ENCODE measurements at regions not wholly inside any gene's neighbourhood (a gene's known extent, or its start where the extent isn't known, plus 50 kb on each side); places are given as distances from the start of the nearest gene placed in this dataset.
A peak's percentile ranks its signal among the peaks of the same experiment; 100 is the strongest.
"Not testable (repeated sequence)": the region's sequence is repeated elsewhere in the genome, so short reads cannot be mapped to it uniquely, and the experiment has no call there.

GRCh38 chr15:39255760-39256159 is 325.1 kb upstream of the THBS1 start:
- Mint-ChIP-seq H3K4me3 (no peak overlapping the region), H3K27me3 (ENCODE audit: low read depth) (peaks cover 21% of the 10 kb centered on the region), H3K4me1 (ENCODE audit: low read depth) (no peaks in the 10 kb centered on the region), H3K36me3 (ENCODE audit: insufficient read depth) (no peaks in the 10 kb centered on the region), H3K9me3 (no peaks in the 10 kb centered on the region)
- no peak for ATAC-seq
- DNase-seq = no peak

- H3K9me3 Mint-ChIP-seq = no peaks in the 10 kb centered on the region
- H3K27me3 Mint-ChIP-seq (ENCODE audit: low read depth) = peaks cover 23% of the 10 kb centered on the region
- no peak overlapping the region for H3K4me3 Mint-ChIP-seq
- no peaks in the 10 kb centered on the region for H3K36me3 Mint-ChIP-seq (ENCODE audit: insufficient read depth)
- no peak for DNase-seq
- H3K4me1 Mint-ChIP-seq (ENCODE audit: low read depth) = peaks cover 13% of the 10 kb centered on the region
- ATAC-seq = no peak
Measured at GRCh38 chr15:39260391-39260790, 320.5 kb upstream of the THBS1 start.

GRCh38 chr15:39260791-39261190 is 320.1 kb upstream of the THBS1 start:
- Mint-ChIP-seq H3K4me3 (no peak overlapping the region), H3K4me1 (ENCODE audit: low read depth) (peaks cover 13% of the 10 kb centered on the region), H3K36me3 (ENCODE audit: insufficient read depth) (no peaks in the 10 kb centered on the region), H3K27me3 (ENCODE audit: low read depth) (peaks cover 19% of the 10 kb centered on the region), H3K9me3 (no peaks in the 10 kb centered on the region)
- no peak for DNase-seq
- no peak for ATAC-seq

GRCh38 chr15:39261397-39262183 is 319.3 kb upstream of the THBS1 start:
- DNase-seq, H3K4me3 Mint-ChIP-seq: not testable (repeated sequence)
- H3K4me1 Mint-ChIP-seq (ENCODE audit: low read depth) = peaks cover 13% of the 10 kb centered on the region

GRCh38 chr15:39262995-39263772 is 317.7 kb upstream of the THBS1 start:
- H3K4me1 Mint-ChIP-seq (ENCODE audit: low read depth) = peaks cover 13% of the 10 kb centered on the region
- not testable (repeated sequence) for H3K27me3 Mint-ChIP-seq (ENCODE audit: low read depth); H3K36me3 Mint-ChIP-seq (ENCODE audit: insufficient read depth); H3K9me3 Mint-ChIP-seq; H3K4me3 Mint-ChIP-seq; ATAC-seq; DNase-seq

More at GRCh38 chr15:39261397-39262183, 319.3 kb upstream of the THBS1 start:
- not testable (repeated sequence) for H3K9me3 Mint-ChIP-seq; ATAC-seq; H3K36me3 Mint-ChIP-seq (ENCODE audit: insufficient read depth)
- H3K27me3 Mint-ChIP-seq (ENCODE audit: low read depth) = peaks cover 16% of the 10 kb centered on the region

GRCh38 chr15:39265261-39265660 is 315.6 kb upstream of the THBS1 start:
- DNase-seq = no peak
- no peak for ATAC-seq
- peaks cover 12% of the 10 kb centered on the region for H3K27me3 Mint-ChIP-seq (ENCODE audit: low read depth)
- H3K4me3 Mint-ChIP-seq = no peak overlapping the region
- H3K4me1 Mint-ChIP-seq (ENCODE audit: low read depth) = peaks cover 13% of the 10 kb centered on the region
- H3K36me3 Mint-ChIP-seq (ENCODE audit: insufficient read depth) = no peaks in the 10 kb centered on the region
- no peaks in the 10 kb centered on the region for H3K9me3 Mint-ChIP-seq

GRCh38 chr15:39266890-39267289 is 314.0 kb upstream of the THBS1 start:
- Mint-ChIP-seq H3K9me3 (no peaks in the 10 kb centered on the region), H3K4me1 (ENCODE audit: low read depth) (peaks cover 13% of the 10 kb centered on the region), H3K36me3 (ENCODE audit: insufficient read depth) (no peaks in the 10 kb centered on the region), H3K27me3 (ENCODE audit: low read depth) (peaks cover 14% of the 10 kb centered on the region), H3K4me3 (no peak overlapping the region)
- no peak for ATAC-seq
- no peak for DNase-seq

- Mint-ChIP-seq H3K4me3 (no peak overlapping the region), H3K36me3 (ENCODE audit: insufficient read depth) (no peaks in the 10 kb centered on the region), H3K4me1 (ENCODE audit: low read depth) (peaks cover 8% of the 10 kb centered on the region), H3K27me3 (ENCODE audit: low read depth) (peaks cover 16% of the 10 kb centered on the region), H3K9me3 (no peaks in the 10 kb centered on the region)
- DNase-seq = no peak
- ATAC-seq = peak in 1 of 2 donors; percentile 55
Measured at GRCh38 chr15:39267685-39268084, 313.2 kb upstream of the THBS1 start.

GRCh38 chr15:39269352-39269751 is 311.5 kb upstream of the THBS1 start:
- Mint-ChIP-seq H3K4me3 (no peak overlapping the region), H3K27me3 (ENCODE audit: low read depth) (peaks cover 13% of the 10 kb centered on the region), H3K9me3 (no peaks in the 10 kb centered on the region), H3K4me1 (ENCODE audit: low read depth) (no peaks in the 10 kb centered on the region), H3K36me3 (ENCODE audit: insufficient read depth) (no peaks in the 10 kb centered on the region)
- ATAC-seq (no peak), DNase-seq (no peak)

GRCh38 chr15:39269821-39270220 is 311.1 kb upstream of the THBS1 start:
- Mint-ChIP-seq H3K4me1 (ENCODE audit: low read depth) (no peaks in the 10 kb centered on the region), H3K36me3 (ENCODE audit: insufficient read depth) (no peaks in the 10 kb centered on the region), H3K4me3 (no peak overlapping the region), H3K27me3 (ENCODE audit: low read depth) (peaks cover 13% of the 10 kb centered on the region), H3K9me3 (no peaks in the 10 kb centered on the region)
- ATAC-seq (no peak), DNase-seq (no peak)

GRCh38 chr15:39270221-39270855 is 310.5 kb upstream of the THBS1 start:
- no peak for DNase-seq
- ATAC-seq = no peak
- peaks cover 13% of the 10 kb centered on the region for H3K27me3 Mint-ChIP-seq (ENCODE audit: low read depth)
- no peak overlapping the region for H3K4me3 Mint-ChIP-seq
- no peaks in the 10 kb centered on the region for H3K4me1 Mint-ChIP-seq (ENCODE audit: low read depth)
- no peaks in the 10 kb centered on the region for H3K9me3 Mint-ChIP-seq
- H3K36me3 Mint-ChIP-seq (ENCODE audit: insufficient read depth) = no peaks in the 10 kb centered on the region

- ATAC-seq (no peak), DNase-seq (no peak)
- no peaks in the 10 kb centered on the region for H3K4me1 Mint-ChIP-seq (ENCODE audit: low read depth)
- H3K9me3 Mint-ChIP-seq = no peaks in the 10 kb centered on the region
- no peak overlapping the region for H3K4me3 Mint-ChIP-seq
- H3K27me3 Mint-ChIP-seq (ENCODE audit: low read depth) = peaks cover 13% of the 10 kb centered on the region
- H3K36me3 Mint-ChIP-seq (ENCODE audit: insufficient read depth) = no peaks in the 10 kb centered on the region
Measured at GRCh38 chr15:39270934-39271333, 309.9 kb upstream of the THBS1 start.

- no peak for DNase-seq
- ATAC-seq = no peak
- H3K4me1 Mint-ChIP-seq (ENCODE audit: low read depth) = no peaks in the 10 kb centered on the region
- H3K27me3 Mint-ChIP-seq (ENCODE audit: low read depth) = peaks cover 13% of the 10 kb centered on the region
- H3K36me3 Mint-ChIP-seq (ENCODE audit: insufficient read depth) = no peaks in the 10 kb centered on the region
- H3K4me3 Mint-ChIP-seq = no peak overlapping the region
- H3K9me3 Mint-ChIP-seq = no peaks in the 10 kb centered on the region
Measured at GRCh38 chr15:39272901-39273300, 308.0 kb upstream of the THBS1 start.

GRCh38 chr15:39273717-39274411 is 307.0 kb upstream of the THBS1 start:
- no peak for ATAC-seq
- H3K4me3 Mint-ChIP-seq = no peak overlapping the region
- DNase-seq = no peak

More at GRCh38 chr15:39273717-39274411, 307.0 kb upstream of the THBS1 start:
- Mint-ChIP-seq H3K36me3 (ENCODE audit: insufficient read depth) (no peaks in the 10 kb centered on the region), H3K9me3 (peaks cover 4% of the 10 kb centered on the region), H3K4me1 (ENCODE audit: low read depth) (no peaks in the 10 kb centered on the region), H3K27me3 (ENCODE audit: low read depth) (peaks cover 10% of the 10 kb centered on the region)
